ENCODE measurements at regions not wholly inside any gene's neighbourhood (a gene's known extent, or its start where the extent isn't known, plus 50 kb on each side); places are given as distances from the start of the nearest gene placed in this dataset.

DNA sequence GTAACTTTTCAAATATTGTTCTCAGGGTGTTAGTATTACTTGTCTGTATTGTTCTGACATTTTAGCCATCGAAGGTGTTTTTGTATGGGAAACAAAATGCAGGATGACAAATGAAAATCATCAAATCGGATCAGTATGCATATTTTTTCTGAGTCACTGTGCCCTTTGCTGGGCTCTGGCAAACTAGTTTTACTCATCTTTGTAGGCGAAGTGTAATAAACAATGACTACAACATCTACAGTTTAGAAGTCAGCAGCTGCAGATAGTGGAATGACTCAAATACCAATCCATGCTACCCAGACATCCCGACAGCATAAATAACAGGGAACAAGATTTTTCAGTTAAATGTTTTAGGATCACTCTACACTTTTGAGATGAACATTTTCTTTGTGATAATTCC is 557.3 kb upstream of the TENM3 start:
- no peaks in the 10 kb centered on the region for H3K4me1 ChIP-seq
- TF ChIP-seq, protein P1, sequence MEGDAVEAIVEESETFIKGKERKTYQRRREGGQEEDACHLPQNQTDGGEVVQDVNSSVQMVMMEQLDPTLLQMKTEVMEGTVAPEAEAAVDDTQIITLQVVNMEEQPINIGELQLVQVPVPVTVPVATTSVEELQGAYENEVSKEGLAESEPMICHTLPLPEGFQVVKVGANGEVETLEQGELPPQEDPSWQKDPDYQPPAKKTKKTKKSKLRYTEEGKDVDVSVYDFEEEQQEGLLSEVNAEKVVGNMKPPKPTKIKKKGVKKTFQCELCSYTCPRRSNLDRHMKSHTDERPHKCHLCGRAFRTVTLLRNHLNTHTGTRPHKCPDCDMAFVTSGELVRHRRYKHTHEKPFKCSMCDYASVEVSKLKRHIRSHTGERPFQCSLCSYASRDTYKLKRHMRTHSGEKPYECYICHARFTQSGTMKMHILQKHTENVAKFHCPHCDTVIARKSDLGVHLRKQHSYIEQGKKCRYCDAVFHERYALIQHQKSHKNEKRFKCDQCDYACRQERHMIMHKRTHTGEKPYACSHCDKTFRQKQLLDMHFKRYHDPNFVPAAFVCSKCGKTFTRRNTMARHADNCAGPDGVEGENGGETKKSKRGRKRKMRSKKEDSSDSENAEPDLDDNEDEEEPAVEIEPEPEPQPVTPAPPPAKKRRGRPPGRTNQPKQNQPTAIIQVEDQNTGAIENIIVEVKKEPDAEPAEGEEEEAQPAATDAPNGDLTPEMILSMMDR (IDR thresholded peaks at IDR 0.05; ENCODE audit: low read depth, low read length) = no peak
- no peaks in the 10 kb centered on the region for H3K9me3 ChIP-seq
- no peaks in the 10 kb centered on the region for H3K27me3 ChIP-seq
- no peak overlapping the region for H3K4me3 ChIP-seq (ENCODE audit: low read depth, low read length)
- no peak for DNase-seq
- H3K36me3 ChIP-seq = no peaks in the 10 kb centered on the region

DNA sequence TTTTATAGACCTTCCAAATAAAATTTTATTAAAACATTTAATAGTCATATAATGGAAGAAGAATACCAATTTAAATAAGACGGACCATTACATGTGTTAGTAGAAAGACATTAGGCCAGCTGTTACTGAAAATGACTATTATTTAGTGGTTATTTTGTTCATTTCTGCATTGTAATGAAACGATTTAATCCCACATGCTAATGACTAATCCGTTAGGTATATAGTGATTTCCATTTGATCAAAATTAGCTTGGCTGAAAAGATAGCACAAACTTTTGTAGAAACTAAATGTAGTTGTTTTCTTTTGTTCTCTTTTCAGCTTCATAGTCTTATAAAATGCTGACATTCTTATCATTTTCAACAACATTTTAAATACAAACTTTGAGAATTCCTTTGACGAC is 556.1 kb upstream of the TENM3 start:
- H3K4me1 ChIP-seq = no peaks in the 10 kb centered on the region
- H3K4me3 ChIP-seq (ENCODE audit: low read depth, low read length) = no peak overlapping the region
- H3K9me3 ChIP-seq = no peaks in the 10 kb centered on the region
- H3K36me3 ChIP-seq = no peaks in the 10 kb centered on the region
- TF ChIP-seq, protein P1 (IDR thresholded peaks at IDR 0.05; ENCODE audit: low read depth, low read length) = no peak
- no peaks in the 10 kb centered on the region for H3K27me3 ChIP-seq
- no peak for DNase-seq

DNA sequence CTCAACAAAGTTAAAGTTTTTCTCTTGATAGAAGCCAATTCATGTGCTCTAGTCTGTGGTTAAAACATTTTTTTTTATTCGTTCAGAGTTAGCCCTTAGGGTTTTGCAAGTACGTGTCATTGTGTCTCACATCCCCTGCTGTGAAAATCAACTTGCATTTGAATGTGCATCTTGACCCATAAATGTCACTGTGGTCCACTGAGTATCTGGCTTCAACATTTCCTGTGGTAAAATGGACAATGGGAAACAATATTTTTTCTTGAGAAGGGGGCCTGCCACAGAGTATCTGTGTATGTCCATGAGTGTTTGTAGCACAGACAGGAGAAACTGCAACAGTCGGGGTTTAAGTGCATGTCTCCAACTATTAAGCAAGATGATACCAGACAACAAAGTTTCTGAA is 554.8 kb upstream of the TENM3 start:
- TF ChIP-seq, protein P1 (IDR thresholded peaks at IDR 0.05; ENCODE audit: low read depth, low read length) = no peak
- no peaks in the 10 kb centered on the region for H3K9me3 ChIP-seq
- no peaks in the 10 kb centered on the region for H3K27me3 ChIP-seq
- H3K4me1 ChIP-seq = no peaks in the 10 kb centered on the region
- H3K36me3 ChIP-seq = no peaks in the 10 kb centered on the region
- H3K4me3 ChIP-seq (ENCODE audit: low read depth, low read length) = no peak overlapping the region
- no peak for DNase-seq

DNA sequence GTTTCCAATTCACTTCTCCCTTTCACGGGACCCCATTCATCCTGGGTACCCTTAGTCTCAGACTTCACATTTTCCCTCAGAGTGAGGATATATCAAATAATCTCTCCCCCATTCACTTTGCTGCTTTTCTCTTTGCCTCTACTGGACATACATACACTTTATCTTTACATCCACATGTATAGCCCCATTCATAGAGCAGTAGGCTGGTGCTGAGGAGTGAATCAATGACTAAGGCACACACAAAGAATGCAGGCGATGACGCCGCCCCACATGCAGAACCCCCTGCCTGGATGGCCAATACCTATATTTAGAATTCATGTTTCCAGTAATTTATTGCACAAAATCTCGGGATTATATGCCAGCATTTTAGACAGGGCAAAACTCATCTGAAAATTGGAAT is 554.3 kb upstream of the TENM3 start:
- TF ChIP-seq, protein P1 (IDR thresholded peaks at IDR 0.05; ENCODE audit: low read depth, low read length) = no peak
- no peaks in the 10 kb centered on the region for H3K9me3 ChIP-seq
- no peaks in the 10 kb centered on the region for H3K36me3 ChIP-seq
- no peak for DNase-seq
- H3K4me3 ChIP-seq (ENCODE audit: low read depth, low read length) = no peak overlapping the region
- H3K4me1 ChIP-seq = no peaks in the 10 kb centered on the region
- H3K27me3 ChIP-seq = no peaks in the 10 kb centered on the region

DNA sequence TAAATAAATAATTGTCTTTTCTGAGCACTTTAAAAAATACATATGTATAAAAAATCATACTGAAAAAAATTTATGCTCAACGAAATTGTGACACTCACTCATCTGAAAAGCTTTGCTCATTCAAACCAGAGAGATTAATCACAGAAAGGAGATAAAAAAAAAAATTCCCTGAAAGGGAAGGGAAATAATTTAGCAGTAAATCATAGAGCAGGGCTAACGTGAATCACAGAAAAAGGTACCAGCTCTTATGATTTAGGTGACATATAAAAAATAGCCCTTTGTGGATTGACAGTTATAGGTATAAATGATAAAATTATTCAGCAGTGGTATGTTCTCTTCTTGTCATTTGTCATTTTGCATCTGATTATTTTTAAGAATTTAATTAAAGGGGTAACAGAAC is 552.7 kb upstream of the TENM3 start:
- TF ChIP-seq, protein P1 (IDR thresholded peaks at IDR 0.05; ENCODE audit: low read depth, low read length) = no peak
- Histone ChIP-seq H3K27me3 (no peaks in the 10 kb centered on the region), H3K36me3 (no peaks in the 10 kb centered on the region), H3K4me3 (ENCODE audit: low read depth, low read length) (no peak overlapping the region), H3K9me3 (no peaks in the 10 kb centered on the region), H3K4me1 (no peaks in the 10 kb centered on the region)
- no peak for DNase-seq

DNA sequence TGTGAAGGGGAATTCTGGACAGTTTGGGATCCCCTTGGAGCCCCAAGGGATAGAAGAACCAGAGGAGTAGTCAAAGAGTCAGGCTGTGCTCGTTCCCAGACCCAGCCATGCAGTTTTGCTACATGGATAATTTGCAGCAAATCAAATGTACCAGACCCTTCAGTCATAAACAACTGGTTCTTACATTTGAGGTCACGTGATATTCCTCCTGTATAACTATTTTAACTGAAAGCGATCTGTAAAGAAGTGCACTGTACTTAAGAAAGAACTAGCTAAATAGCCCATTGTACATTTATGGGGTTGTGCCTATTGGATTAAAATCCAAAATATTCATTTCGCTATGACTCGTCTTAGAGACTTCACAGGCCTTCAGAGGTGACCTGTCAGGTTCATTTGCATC is 550.2 kb upstream of the TENM3 start:
- DNase-seq = no peak

More for the DNA sequence above, 550.2 kb upstream of the TENM3 start:
- Histone ChIP-seq H3K4me1 (no peaks in the 10 kb centered on the region), H3K9me3 (no peaks in the 10 kb centered on the region), H3K36me3 (no peaks in the 10 kb centered on the region), H3K4me3 (ENCODE audit: low read depth, low read length) (no peak overlapping the region), H3K27me3 (no peaks in the 10 kb centered on the region)
- TF ChIP-seq, protein P1 (IDR thresholded peaks at IDR 0.05; ENCODE audit: low read depth, low read length) = no peak
